ENCODE measurements at regions not wholly inside any gene's neighbourhood (a gene's known extent, or its start where the extent isn't known, plus 50 kb on each side); places are given as distances from the start of the nearest gene placed in this dataset.

DNA sequence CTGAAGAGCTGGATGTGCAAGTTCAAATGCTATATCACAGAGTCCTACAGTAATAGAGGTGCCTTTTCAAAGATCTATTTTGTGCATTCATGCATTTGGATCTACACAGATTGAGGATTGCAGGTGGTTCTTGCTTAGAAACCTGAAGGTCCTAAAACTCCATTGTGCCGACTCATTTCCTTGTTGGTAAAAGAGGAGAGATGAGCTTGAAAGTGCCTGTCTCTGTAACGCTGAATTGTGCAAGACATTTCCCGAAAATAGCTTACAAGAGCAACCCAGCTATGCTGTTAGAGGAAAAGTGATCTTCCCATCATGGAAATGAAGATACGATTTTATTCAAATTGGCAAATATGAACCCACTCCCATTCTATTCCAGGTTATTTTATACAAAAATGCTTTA is 110.7 kb upstream of the CXCL14 start:
- no peak for TF ChIP-seq TOX (CRISPR knock-in tag; IDR thresholded peaks at IDR 0.05; ENCODE audit: borderline replicate concordance)
- no peak for TF ChIP-seq TCF4 (CRISPR knock-in tag; IDR thresholded peaks at IDR 0.05; ENCODE audit: borderline replicate concordance)

Measured in SK-N-SH treated with all-trans-retinoic acid at 6 μM for 48 hours (cell line).